IMR-90 (cell line): ENCODE measurements at regions not wholly inside any gene's neighbourhood (a gene's known extent, or its start where the extent isn't known, plus 50 kb on each side); places are given as distances from the start of the nearest gene placed in this dataset.

Experiments
- ATAC-seq: fragments of 200-7000 bp; cut with Tn5 transposase; 2 replicates; pipeline ENCODE4 v1.9.1; 2020; ENCODE audit warnings: low read depth, mild to moderate bottlenecking, moderate library complexity
- BruUV-seq: library from RNA; stranded (reverse); fragments of 400-500 nt; replicated peaks from 2 replicates; lab custom pipeline; 2021; lab: Mats Ljungman, UMichigan
- CTCF ChIA-PET: fragments of 300-600 bp; formaldehyde crosslinking; extraction: SDS; loops from one replicate; lab custom pipeline; 2021; ENCODE audit warnings: antibody characterized with exemption; lab: Yijun Ruan, JAX
- POLR2A ChIA-PET: fragments of 300-600 bp; sonication (Branson Sonifier 250); formaldehyde crosslinking; loops from one replicate; lab custom pipeline; 2022; ENCODE audit warnings: antibody characterized with exemption; ENCODE audit not compliant: unreplicated experiment; lab: Charles Lee
- DNase-seq: peaks from one replicate; pipeline ENCODE4 v3.0.0; 2013
- H2AFZ ChIP-seq: replicated peaks from 2 replicates; pipeline ENCODE3; 2013; ENCODE audit warnings: low read length, mild to moderate bottlenecking; ENCODE audit not compliant: poor library complexity
- H2AK5ac ChIP-seq: 2 replicates; pipeline ENCODE4 v1.6.1; 2013; ENCODE audit warnings: low read depth, low read length, inconsistent platforms
- H2AK9ac ChIP-seq: replicated peaks from 2 replicates; pipeline ENCODE3; 2013; ENCODE audit warnings: mild to moderate bottlenecking, low read depth, low read length, moderate library complexity; ENCODE audit not compliant: poor library complexity
- H2BK120ac ChIP-seq: 2 replicates; pipeline ENCODE4 v1.6.1; 2013; ENCODE audit warnings: low read depth, low read length, inconsistent platforms
- H2BK15ac ChIP-seq: 3 replicates; pipeline ENCODE4 v1.6.1; 2013; ENCODE audit warnings: low read depth, low read length, inconsistent platforms
- H2BK20ac ChIP-seq: 2 replicates; pipeline ENCODE4 v1.6.1; 2013; ENCODE audit warnings: low read depth, mild to moderate bottlenecking, inconsistent platforms, low read length, moderate library complexity
- H2BK5ac ChIP-seq: 2 replicates; pipeline ENCODE4 v1.6.1; 2013; ENCODE audit warnings: mild to moderate bottlenecking, low read depth, low read length, inconsistent platforms; ENCODE audit not compliant: poor library complexity, severe bottlenecking
- H3K14ac ChIP-seq: replicated peaks from 2 replicates; pipeline ENCODE4 v1.6.1; 2013; ENCODE audit warnings: low read depth, low read length, inconsistent platforms
- H3K18ac ChIP-seq: 2 replicates; pipeline ENCODE4 v1.6.1; 2013; ENCODE audit warnings: low read depth, low read length, control low read depth
- H3K23ac ChIP-seq: 2 replicates; pipeline ENCODE4 v1.6.1; 2013; ENCODE audit warnings: low read depth, low read length, inconsistent platforms
- H3K27ac ChIP-seq: 2 replicates; pipeline ENCODE4 v1.5.1; 2013; ENCODE audit warnings: mild to moderate bottlenecking, control low read depth, low read length; ENCODE audit not compliant: insufficient read depth
- H3K27me3 ChIP-seq: 2 replicates; pipeline ENCODE4 v1.6.1; 2013; ENCODE audit warnings: low read length; ENCODE audit not compliant: control insufficient read depth, insufficient read depth
- H3K36me3 ChIP-seq: 2 replicates; pipeline ENCODE4 v1.6.1; 2013; ENCODE audit warnings: low read length, mixed read lengths; ENCODE audit not compliant: control insufficient read depth, insufficient read depth
- H3K4ac ChIP-seq: 2 replicates; pipeline ENCODE4 v1.6.1; 2013; ENCODE audit warnings: low read depth, low read length, inconsistent platforms
- H3K4me1 ChIP-seq: 2 replicates; pipeline ENCODE4 v1.6.1; 2013; ENCODE audit warnings: low read length, mixed read lengths; ENCODE audit not compliant: control insufficient read depth, insufficient read depth
- H3K4me2 ChIP-seq: 2 replicates; pipeline ENCODE4 v1.6.1; 2013; ENCODE audit warnings: low read depth, mild to moderate bottlenecking, control low read depth, low read length, moderate library complexity
- H3K4me3 ChIP-seq: 2 replicates; pipeline ENCODE4 v1.5.1; 2013; ENCODE audit warnings: low read depth, mild to moderate bottlenecking, control low read depth, low read length, moderate library complexity; ENCODE audit not compliant: insufficient read depth
- H3K56ac ChIP-seq: 2 replicates; pipeline ENCODE4 v1.6.1; 2013; ENCODE audit warnings: low read length, inconsistent platforms; ENCODE audit not compliant: insufficient read depth; ENCODE audit errors: extremely low read depth
- H3K79me1 ChIP-seq, 2 experiments: 2 replicates each; pipeline ENCODE4 v1.6.1; 2013; ENCODE audit warnings: low read length in 2 of 2, inconsistent platforms in 1 of 2, low read depth in 1 of 2
- H3K9ac ChIP-seq: 2 replicates; pipeline ENCODE4 v1.6.1; 2013; ENCODE audit warnings: low read depth, low read length, control low read depth
- H3K9me1 ChIP-seq: 2 replicates; pipeline ENCODE4 v1.6.1; 2013; ENCODE audit warnings: low read length, inconsistent platforms; ENCODE audit not compliant: insufficient read depth
- H3K9me3 ChIP-seq: 2 replicates; pipeline ENCODE4 v1.6.1; 2013; ENCODE audit warnings: low read length; ENCODE audit not compliant: control insufficient read depth, insufficient read depth
- H4K20me1 ChIP-seq: 2 replicates; pipeline ENCODE4 v1.6.1; 2013; ENCODE audit warnings: low read length, inconsistent platforms; ENCODE audit not compliant: insufficient read depth
- H4K5ac ChIP-seq: 2 replicates; pipeline ENCODE4 v1.6.1; 2013; ENCODE audit warnings: mild to moderate bottlenecking, low read depth, low read length, control low read depth
- H4K8ac ChIP-seq, 2 experiments: 2 replicates each; pipeline ENCODE4 v1.6.1; 2013; ENCODE audit warnings: low read depth in 2 of 2, low read length in 2 of 2, control low read depth in 1 of 2, inconsistent platforms in 1 of 2
- H4K91ac ChIP-seq: 2 replicates; pipeline ENCODE4 v1.6.1; 2013; ENCODE audit warnings: low read depth, low read length, inconsistent platforms; ENCODE audit not compliant: insufficient read depth
- BHLHE40 ChIP-seq: fragments of 150-350 bp; IDR thresholded peaks from 2 replicates; pipeline ENCODE4 v1.6.1; 2016; ENCODE audit warnings: mild to moderate bottlenecking, low read depth, low read length
- WGBS, 2 experiments: methylation state at CpG; one replicate each; pipeline versions ENCODE4 v1.1.5 to v1.1.7; 2013; ENCODE audit warnings: missing lambda C conversion rate in 2 of 2; ENCODE audit not compliant: insufficient read length in 1 of 2; ENCODE audit errors: extremely low coverage in 2 of 2; 5-methylcytosine and 5-hydroxymethylcytosine counted together
- dilution Hi-C: fragments of 300-500 bp; cut with HindIII; formaldehyde crosslinking; loops from one replicate; pipeline ENCODE4 v1.14.3; 2018; ENCODE audit warnings: low sequenced_read_pairs; ENCODE audit not compliant: unreplicated experiment
- in situ Hi-C: fragments of 300-500 bp; cut with MboI; formaldehyde crosslinking; loops from 3 replicates; pipeline ENCODE4 v1.14.3; 2019; ENCODE audit warnings: low sequenced_read_pairs, inconsistent platforms, mixed read lengths
- intact Hi-C: fragments of 100-400 bp; cut with micrococcal nuclease; formaldehyde crosslinking; loops from 2 replicates; pipeline ENCODE4 v1.10.0; 2022

GRCh38 chr3:25849091-25849490, 59.2 kb downstream of the OXSM start:
- Histone ChIP-seq H3K4me3 (no peak overlapping the region), H3K9me3 (no peaks in the 10 kb centered on the region), H3K4me2 (no peak overlapping the region), H3K18ac (0 out of 2 replicates have a peak overlapping the region, but pooled peaks have one; percentile 69), H2BK5ac (no peak overlapping the region), H4K91ac (peak overlapping the region; percentile 70; the same call in 1 of the 2 replicates), H3K79me1 (no peaks in the 10 kb centered on the region), H4K20me1 (no peaks in the 10 kb centered on the region), H2AK5ac (no peak overlapping the region), H3K36me3 (no peaks in the 10 kb centered on the region), H3K4ac (no peak overlapping the region), H4K5ac (no peak overlapping the region), H2BK120ac (no peak overlapping the region), H3K23ac (no peak overlapping the region), H3K9ac (no peak overlapping the region), H3K27me3 (no peaks in the 10 kb centered on the region), H3K56ac (no peak overlapping the region), H3K27ac (peak overlapping the region; percentile 69; the same call in 1 of the 2 replicates), H2AK9ac (no peak overlapping the region), H2BK15ac (no peak overlapping the region), H2AFZ (no peak overlapping the region), H3K4me1 (peaks cover 3% of the 10 kb centered on the region), H4K8ac (peak overlapping the region; percentile 16 to 23; a peak in 1 of 4 replicates), H3K14ac (no peak overlapping the region), H2BK20ac (no peak overlapping the region), H3K9me1 (no peaks in the 10 kb centered on the region)
- TF ChIP-seq BHLHE40: no peak
- no peak for ATAC-seq
- no peak for DNase-seq
- CTCF ChIA-PET: interaction anchor here (1.4 kb wide), 1 partner anchor 201 kb away, joined by 5 read pairs; no protein-coding TSS in a partner anchor
- dilution Hi-C loops (no loop called here), in situ Hi-C loops (loop anchor here (10.0 kb wide), 1 partner anchor 204 kb away; no protein-coding TSS in a partner anchor), intact Hi-C loops (loop anchor here (10.0 kb wide), 1 partner anchor 1426 kb away; no protein-coding TSS in a partner anchor)
- POLR2A ChIA-PET: no interaction called here
- 67% methylated on average over 1 of the region's 6 CpGs; no CpG with 5 or more reads in 1 of the 2 experiments for WGBS, 2 experiments
- no TSS peak for BruUV-seq
